Right cardiac atrium (tissue), 5 donors: ENCODE measurements at regions not wholly inside any gene's neighbourhood (a gene's known extent, or its start where the extent isn't known, plus 50 kb on each side); places are given as distances from the start of the nearest gene placed in this dataset.
"Not testable (repeated sequence)": the region's sequence is repeated elsewhere in the genome, so short reads cannot be mapped to it uniquely, and the experiment has no call there.

ENCODE experiments used
- ATAC-seq, 2 donors: fragments of 200-7000 bp; cut with Tn5 transposase; one replicate each; pipeline versions ENCODE4 v1.8.0 to v1.9.1; 2020; ENCODE audit warnings: moderate library complexity in 2 of 2, mild to moderate bottlenecking in 1 of 2
- DNase-seq, 3 donors: peaks; one replicate each; pipeline ENCODE4 v3.0.0-alpha.2; 2020
- H3K27ac ChIP-seq: one replicate; pipeline ENCODE4 v1.5.1; 2013; ENCODE audit warnings: mild to moderate bottlenecking, low read length, control low read depth, moderate library complexity
- H3K27me3 ChIP-seq: one replicate; pipeline ENCODE4 v1.6.1; 2013; ENCODE audit not compliant: control insufficient read depth, insufficient read depth
- H3K4me1 ChIP-seq: one replicate; pipeline ENCODE4 v1.6.1; 2013; ENCODE audit warnings: low read length; ENCODE audit not compliant: control insufficient read depth, insufficient read depth
- H3K4me3 ChIP-seq: one replicate; pipeline ENCODE4 v1.5.1; 2013; ENCODE audit warnings: low read length, control low read depth
- H3K9me3 ChIP-seq: one replicate; pipeline ENCODE4 v1.6.1; 2013; ENCODE audit warnings: low read length; ENCODE audit not compliant: control insufficient read depth
- WGBS: extraction: QIAGEN DNeasy Blood & Tissue Kit; methylation state at CpG from one replicate; pipeline ENCODE4 v1.1.7; 2013; 5-methylcytosine and 5-hydroxymethylcytosine counted together
- intact Hi-C, 4 donors: fragments of 100-400 bp; cut with DNase I; formaldehyde crosslinking; loops; one replicate each; pipeline versions ENCODE4 v1.11.0 to v1.14.0; 2022 to 2023
- donor health status: healthy with polysubstance abuse.
- donor health status: DM: no; HTN: yes; CAD: no.
- donor health status: DM: no; HTN: no; CAD: no.
- donor health status: DM: no; HTN: yes; CAD: no; lungs with severe emphysema.
- donor health status: DM: yes; HTN: yes; CAD: no.

GRCh38 chr14:105581551-105582341 is 55.4 kb downstream of the TMEM121 start:
- Histone ChIP-seq H3K27me3 (no peaks in the 10 kb centered on the region), H3K4me3 (no peak overlapping the region), H3K27ac (no peak overlapping the region), H3K4me1 (no peaks in the 10 kb centered on the region), H3K9me3 (peaks cover 2% of the 10 kb centered on the region)
- ATAC-seq, result no peak
- intact Hi-C loops, result loop anchor here in 1 of 4 donors (2.0 kb wide), 1 partner anchor 119 kb away; no protein-coding TSS in a partner anchor
- 73% methylated on average over 15 of the region's 15 CpGs for WGBS
- DNase-seq, result peak in 1 of 3 donors; percentile 35

GRCh38 chr14:105582639-105583038 is 56.3 kb downstream of the TMEM121 start:
- Histone ChIP-seq H3K9me3 (peaks cover 2% of the 10 kb centered on the region), H3K4me1 (no peaks in the 10 kb centered on the region), H3K4me3 (no peak overlapping the region), H3K27ac (no peak overlapping the region), H3K27me3 (no peaks in the 10 kb centered on the region)
- intact Hi-C loops, result loop anchor here in 1 of 4 donors (2.0 kb wide), 1 partner anchor 118 kb away; no protein-coding TSS in a partner anchor
- DNase-seq, result peak in 1 of 3 donors; percentile 25
- ATAC-seq, result peak; percentile 61 to 70
- 78% methylated on average over 4 of the region's 4 CpGs for WGBS

GRCh38 chr14:105583914-105584313 is 57.5 kb downstream of the TMEM121 start:
- intact Hi-C loops, result loop anchor here in 1 of 4 donors (2.0 kb wide), 1 partner anchor 117 kb away; no protein-coding TSS in a partner anchor
- H3K4me1 ChIP-seq, H3K4me3 ChIP-seq, H3K27ac ChIP-seq, H3K9me3 ChIP-seq, ATAC-seq, H3K27me3 ChIP-seq: not testable (repeated sequence)
- WGBS, result 91% methylated on average over 10 of the region's 13 CpGs
- DNase-seq, result peak in 1 of 3 donors; percentile 17

GRCh38 chr14:105585290-105585689 is 58.9 kb downstream of the TMEM121 start:
- not testable (repeated sequence) for ATAC-seq, H3K4me1 ChIP-seq, H3K9me3 ChIP-seq, H3K4me3 ChIP-seq, H3K27me3 ChIP-seq, H3K27ac ChIP-seq
- intact Hi-C loops, result loop anchor here in 2 of 4 donors (5.0 kb wide), 1 partner anchor 122 kb away; no protein-coding TSS in a partner anchor
- WGBS, result 82% methylated on average over 2 of the region's 2 CpGs
- peak in 1 of 3 donors; percentile 7 for DNase-seq

- not testable (repeated sequence) for H3K27me3 ChIP-seq, ATAC-seq, H3K27ac ChIP-seq, H3K9me3 ChIP-seq, H3K4me3 ChIP-seq, H3K4me1 ChIP-seq
- DNase-seq, result peak in 1 of 3 donors; percentile 11
- intact Hi-C loops, result loop anchor here in 2 of 4 donors (5.0 kb wide), 1 partner anchor 122 kb away; no protein-coding TSS in a partner anchor
- WGBS, result 64% methylated on average over 5 of the region's 5 CpGs
These were observed 59.3 kb downstream of the TMEM121 start for GRCh38 chr14:105585722-105586121.

GRCh38 chr14:105586144-105586872 is 59.9 kb downstream of the TMEM121 start:
- intact Hi-C loops, result loop anchor here in 2 of 4 donors (5.0 kb wide), 1 partner anchor 121 kb away; no protein-coding TSS in a partner anchor

GRCh38 chr14:105587034-105587433 is 60.7 kb downstream of the TMEM121 start:
- WGBS, result 90% methylated on average over 9 of the region's 19 CpGs
- not testable (repeated sequence) for H3K27me3 ChIP-seq, H3K9me3 ChIP-seq, DNase-seq, H3K27ac ChIP-seq, H3K4me1 ChIP-seq, ATAC-seq, H3K4me3 ChIP-seq
- intact Hi-C loops, result loop anchor here in 2 of 4 donors (5.0 kb wide), 1 partner anchor 120 kb away; no protein-coding TSS in a partner anchor

More at GRCh38 chr14:105586144-105586872, 59.9 kb downstream of the TMEM121 start:
- peak in 1 of 3 donors; percentile 6 for DNase-seq
- H3K4me3 ChIP-seq, H3K9me3 ChIP-seq, H3K27ac ChIP-seq, H3K4me1 ChIP-seq, H3K27me3 ChIP-seq, ATAC-seq: not testable (repeated sequence)
- WGBS, result 70% methylated on average over 13 of the region's 16 CpGs

GRCh38 chr14:105587482-105588235 is 61.3 kb downstream of the TMEM121 start:
- ATAC-seq, result not testable (repeated sequence)
- intact Hi-C loops, result loop anchor here in 2 of 4 donors (5.0 kb wide), 1 partner anchor 120 kb away; no protein-coding TSS in a partner anchor

GRCh38 chr14:105588236-105588860 is 62.0 kb downstream of the TMEM121 start:
- no peak overlapping the region for H3K27ac ChIP-seq
- no peaks in the 10 kb centered on the region for H3K4me1 ChIP-seq
- ATAC-seq (no peak), DNase-seq (peak in 1 of 3 donors; percentile 21)
- no peaks in the 10 kb centered on the region for H3K9me3 ChIP-seq
- 94% methylated on average over 15 of the region's 15 CpGs for WGBS
- no peak overlapping the region for H3K4me3 ChIP-seq
- H3K27me3 ChIP-seq, result no peaks in the 10 kb centered on the region
- intact Hi-C loops, result loop anchor here in 2 of 4 donors (5.0 kb wide), 1 partner anchor 119 kb away; no protein-coding TSS in a partner anchor

More at GRCh38 chr14:105587482-105588235, 61.3 kb downstream of the TMEM121 start:
- H3K27ac ChIP-seq, H3K27me3 ChIP-seq, H3K4me3 ChIP-seq, H3K4me1 ChIP-seq, H3K9me3 ChIP-seq: not testable (repeated sequence)
- peak in 1 of 3 donors; percentile 30 for DNase-seq
- WGBS, result 90% methylated on average over 35 of the region's 37 CpGs
